ENCODE measurements at regions not wholly inside any gene's neighbourhood (a gene's known extent, or its start where the extent isn't known, plus 50 kb on each side); places are given as distances from the start of the nearest gene placed in this dataset.

GRCh38 chr3:71876135-71877105, 91.5 kb upstream of the PROK2 start:
- no TSS peak for BruUV-seq (replicated peaks)
- TF ChIP-seq EZH2 (IDR thresholded peaks at IDR 0.05; ENCODE audit: borderline replicate concordance, low read depth, low read length, severe bottlenecking) (no peak), CTCF (IDR thresholded peaks at IDR 0.05; ENCODE audit: extremely low read depth in 1 of 2, insufficient read depth in 1 of 2, low read depth in 1 of 2, low read length in 2 of 2) (no peak), FOS (IDR thresholded peaks at IDR 0.05; ENCODE audit: borderline replicate concordance, insufficient read depth, low read length) (no peak), MYC (IDR thresholded peaks at IDR 0.05; ENCODE audit: low read depth, low read length) (no peak), JUN (IDR thresholded peaks at IDR 0.05; ENCODE audit: borderline replicate concordance, insufficient read depth, insufficient read length, low read depth) (no peak), GATA2 (IDR thresholded peaks at IDR 0.05; ENCODE audit: insufficient read depth, insufficient read length, low read depth, low read length) (no peak), POLR2AphosphoS5 (IDR thresholded peaks at IDR 0.05; ENCODE audit: insufficient read depth, low read depth, low read length) (no peak), MAX (IDR thresholded peaks at IDR 0.05; ENCODE audit: insufficient read depth, insufficient read length) (no peak), POLR2A (IDR thresholded peaks at IDR 0.05; ENCODE audit: low read depth, low read length) (no peak)
- H3K36me3 ChIP-seq (ENCODE audit: control insufficient read depth in 2 of 2, extremely low read depth in 1 of 2, insufficient read depth in 2 of 2, low read length in 2 of 2): no peaks in the 10 kb centered on the region

More at GRCh38 chr3:71876135-71877105, 91.5 kb upstream of the PROK2 start:
- H2AFZ ChIP-seq (ENCODE audit: low read depth, low read length): no peak overlapping the region
- no peaks in the 10 kb centered on the region for H3K27me3 ChIP-seq (ENCODE audit: control insufficient read depth in 2 of 2, insufficient read depth in 2 of 2, low read length in 2 of 2)
- ChIA-PET CTCF (interaction anchor here (0.6 to 10.8 kb wide), 13 partner anchors 13 to 1209 kb away, joined by 3 to 152 read pairs (median 5); no protein-coding TSS in a partner anchor), POLR2A (no interaction called here)
- no peaks in the 10 kb centered on the region for H3K79me2 ChIP-seq (ENCODE audit: control insufficient read depth, insufficient read depth, low read length)
- no peak for DNase-seq (ENCODE audit: low read depth, low spot score)
- no peak overlapping the region for H3K27ac ChIP-seq (ENCODE audit: insufficient read depth, low read depth, low read length)
- H3K9ac ChIP-seq (replicated peaks; ENCODE audit: extremely low read depth, insufficient read depth, low read length): no peak overlapping the region
- H3K9me3 ChIP-seq (replicated peaks; ENCODE audit: control insufficient read depth, insufficient read depth, low read length): no peaks in the 10 kb centered on the region
- no peak for FAIRE-seq
- dilution Hi-C loops (cut with MboI; ENCODE audit: extremely low pct_ligation_motif_present, low sequenced_read_pairs): no loop called here
- no peaks in the 10 kb centered on the region for H3K9me1 ChIP-seq (replicated peaks; ENCODE audit: control insufficient read depth, extremely low read depth, insufficient read depth, low read length)
- H3K4me3 ChIP-seq (replicated peaks in 1 of 3; ENCODE audit: insufficient read depth in 1 of 3, low read depth in 1 of 3, low read length in 3 of 3): no peak overlapping the region
- intact Hi-C loops (cut with micrococcal nuclease): loop anchor here (5.0 to 10.0 kb wide), 3 partner anchors 78 to 1211 kb away; partner anchors contain the start of gene RYBP
- H3K4me1 ChIP-seq (ENCODE audit: control insufficient read depth, extremely low read depth, insufficient read depth, low read length): no peaks in the 10 kb centered on the region
- no peaks in the 10 kb centered on the region for H4K20me1 ChIP-seq (replicated peaks; ENCODE audit: control insufficient read depth, extremely low read depth, insufficient read depth, low read length)
- H3K4me2 ChIP-seq (ENCODE audit: insufficient read depth, low read length): no peak overlapping the region

All from endothelial cell of umbilical vein (primary cell).